PC-9 (cell line): ENCODE measurements at regions not wholly inside any gene's neighbourhood (a gene's known extent, or its start where the extent isn't known, plus 50 kb on each side); places are given as distances from the start of the nearest gene placed in this dataset.

Experiments used
- CTCF ChIP-seq: fragments of 200-600 bp; sonication (generic); conservative IDR thresholded peaks from 2 replicates; pipeline ENCODE4 v1.6.1; 2017; ENCODE audit warnings: mixed run types, antibody characterized with exemption, mild to moderate bottlenecking, moderate library complexity
- EZH2 ChIP-seq: fragments of 200-600 bp; sonication (generic); IDR thresholded peaks from 2 replicates; pipeline ENCODE4 v1.8.0; 2017; ENCODE audit warnings: antibody characterized with exemption, low read depth

DNA sequence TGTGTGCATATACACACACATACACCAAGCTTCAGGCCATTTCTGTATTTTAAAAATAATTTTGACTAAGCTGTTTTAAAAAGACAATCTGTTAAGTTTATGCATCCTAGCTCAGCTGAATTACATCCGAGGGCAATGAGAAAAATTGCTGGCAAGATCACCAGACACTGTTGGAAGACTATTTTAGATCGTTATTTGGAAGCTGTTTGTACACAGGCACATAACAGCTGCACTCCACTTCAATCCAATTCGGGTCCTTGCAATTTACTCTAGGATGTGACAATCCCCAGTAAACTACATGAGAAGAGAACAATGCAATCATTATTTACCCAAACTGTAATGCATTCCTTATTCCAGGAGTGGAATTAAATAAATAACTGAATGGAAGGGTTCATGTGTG, 79.3 kb upstream of the RASA1 start:
- no peak for TF ChIP-seq CTCF
- no peak for TF ChIP-seq EZH2
